GM23338 (cell line): ENCODE measurements at regions not wholly inside any gene's neighbourhood (a gene's known extent, or its start where the extent isn't known, plus 50 kb on each side); places are given as distances from the start of the nearest gene placed in this dataset.

Experiments
- EZH2 ChIP-seq: fragments of 200-600 bp; sonication (generic); IDR thresholded peaks from one replicate; pipeline ENCODE4 v1.8.0; 2017; ENCODE audit warnings: antibody characterized with exemption, mild to moderate bottlenecking, low read depth; ENCODE audit not compliant: unreplicated experiment
- EZH2phosphoT487 ChIP-seq: fragments of 200-600 bp; sonication (generic); IDR thresholded peaks from one replicate; pipeline ENCODE4 v1.8.1; 2018; ENCODE audit warnings: antibody characterized with exemption; ENCODE audit not compliant: unreplicated experiment
- NANOG ChIP-seq: IDR thresholded peaks from 2 replicates; pipeline ENCODE4 v1.6.1; 2016; ENCODE audit warnings: antibody characterized with exemption, borderline replicate concordance
- POLR2AphosphoS5 ChIP-seq: IDR thresholded peaks from 2 replicates; pipeline ENCODE4 v1.6.1; 2016; ENCODE audit warnings: antibody characterized with exemption, low read depth
- ZNF114 ChIP-seq: fragments of 250-450 bp; sonication (Bioruptor Pico); IDR thresholded peaks from 2 replicates; pipeline ENCODE4 v1.5.0; 2020; ENCODE audit warnings: mild to moderate bottlenecking, moderate library complexity
- ZNF331 ChIP-seq: fragments of 250-450 bp; sonication (Bioruptor Pico); IDR thresholded peaks from 2 replicates; pipeline ENCODE4 v1.5.0; 2020; ENCODE audit warnings: low read depth, mild to moderate bottlenecking, moderate library complexity
- TF ChIP-seq, protein P1 (sequence below), 2 experiments: fragments of 200-600 bp in 1 of 2; sonication (generic) in 1 of 2; conservative IDR thresholded peaks; 2 replicates each; pipeline versions ENCODE4 v1.5.1 to v1.6.1; 2016 to 2017; ENCODE audit warnings: antibody characterized with exemption in 2 of 2, low read depth in 2 of 2, mild to moderate bottlenecking in 2 of 2, moderate library complexity in 1 of 2
- TF ChIP-seq, protein P2 (sequence below): IDR thresholded peaks from 2 replicates; pipeline ENCODE4 v1.6.1; 2016; ENCODE audit warnings: antibody characterized with exemption
- TF ChIP-seq, protein P3 (sequence below): IDR thresholded peaks from one replicate; pipeline ENCODE4 v1.6.1; 2018; ENCODE audit warnings: antibody characterized with exemption; ENCODE audit not compliant: unreplicated experiment
- TF ChIP-seq, protein P4 (sequence below): fragments of 250-450 bp; sonication (Bioruptor Pico); IDR thresholded peaks from 2 replicates; pipeline ENCODE4 v1.5.0; 2020; ENCODE audit warnings: mild to moderate bottlenecking, moderate library complexity

DNA sequence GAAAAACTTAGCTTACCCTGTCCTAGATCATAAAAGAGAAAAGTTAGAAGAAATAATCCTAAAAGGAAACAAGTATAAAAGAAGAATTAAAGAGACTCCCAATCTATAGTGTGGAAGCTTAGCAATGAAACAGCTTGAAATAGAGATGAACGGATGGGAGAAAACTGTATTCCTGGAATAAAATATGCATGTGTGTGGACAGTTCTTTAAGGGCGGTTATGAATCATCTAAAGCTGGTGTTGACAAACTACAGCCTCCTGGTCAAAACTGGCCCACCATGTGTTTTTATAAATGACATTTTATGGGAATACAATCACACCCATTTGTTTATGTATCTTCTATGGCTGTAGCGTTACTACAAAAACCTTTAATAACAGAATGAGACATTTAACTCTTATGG lies 69.4 kb downstream of the OR13H1 start:
- TF ChIP-seq, protein P1, sequence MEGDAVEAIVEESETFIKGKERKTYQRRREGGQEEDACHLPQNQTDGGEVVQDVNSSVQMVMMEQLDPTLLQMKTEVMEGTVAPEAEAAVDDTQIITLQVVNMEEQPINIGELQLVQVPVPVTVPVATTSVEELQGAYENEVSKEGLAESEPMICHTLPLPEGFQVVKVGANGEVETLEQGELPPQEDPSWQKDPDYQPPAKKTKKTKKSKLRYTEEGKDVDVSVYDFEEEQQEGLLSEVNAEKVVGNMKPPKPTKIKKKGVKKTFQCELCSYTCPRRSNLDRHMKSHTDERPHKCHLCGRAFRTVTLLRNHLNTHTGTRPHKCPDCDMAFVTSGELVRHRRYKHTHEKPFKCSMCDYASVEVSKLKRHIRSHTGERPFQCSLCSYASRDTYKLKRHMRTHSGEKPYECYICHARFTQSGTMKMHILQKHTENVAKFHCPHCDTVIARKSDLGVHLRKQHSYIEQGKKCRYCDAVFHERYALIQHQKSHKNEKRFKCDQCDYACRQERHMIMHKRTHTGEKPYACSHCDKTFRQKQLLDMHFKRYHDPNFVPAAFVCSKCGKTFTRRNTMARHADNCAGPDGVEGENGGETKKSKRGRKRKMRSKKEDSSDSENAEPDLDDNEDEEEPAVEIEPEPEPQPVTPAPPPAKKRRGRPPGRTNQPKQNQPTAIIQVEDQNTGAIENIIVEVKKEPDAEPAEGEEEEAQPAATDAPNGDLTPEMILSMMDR (conservative IDR thresholded peaks at IDR 0.05; ENCODE audit: low read depth in 2 of 2): no peak
- TF ChIP-seq EZH2 (no peak), EZH2phosphoT487 (no peak), POLR2AphosphoS5 (no peak), ZNF331 (CRISPR knock-in tag) (no peak), ZNF114 (CRISPR knock-in tag) (no peak), NANOG (no peak)
- TF ChIP-seq, protein P2, sequence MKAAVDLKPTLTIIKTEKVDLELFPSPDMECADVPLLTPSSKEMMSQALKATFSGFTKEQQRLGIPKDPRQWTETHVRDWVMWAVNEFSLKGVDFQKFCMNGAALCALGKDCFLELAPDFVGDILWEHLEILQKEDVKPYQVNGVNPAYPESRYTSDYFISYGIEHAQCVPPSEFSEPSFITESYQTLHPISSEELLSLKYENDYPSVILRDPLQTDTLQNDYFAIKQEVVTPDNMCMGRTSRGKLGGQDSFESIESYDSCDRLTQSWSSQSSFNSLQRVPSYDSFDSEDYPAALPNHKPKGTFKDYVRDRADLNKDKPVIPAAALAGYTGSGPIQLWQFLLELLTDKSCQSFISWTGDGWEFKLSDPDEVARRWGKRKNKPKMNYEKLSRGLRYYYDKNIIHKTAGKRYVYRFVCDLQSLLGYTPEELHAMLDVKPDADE: no peak
- TF ChIP-seq, protein P3, sequence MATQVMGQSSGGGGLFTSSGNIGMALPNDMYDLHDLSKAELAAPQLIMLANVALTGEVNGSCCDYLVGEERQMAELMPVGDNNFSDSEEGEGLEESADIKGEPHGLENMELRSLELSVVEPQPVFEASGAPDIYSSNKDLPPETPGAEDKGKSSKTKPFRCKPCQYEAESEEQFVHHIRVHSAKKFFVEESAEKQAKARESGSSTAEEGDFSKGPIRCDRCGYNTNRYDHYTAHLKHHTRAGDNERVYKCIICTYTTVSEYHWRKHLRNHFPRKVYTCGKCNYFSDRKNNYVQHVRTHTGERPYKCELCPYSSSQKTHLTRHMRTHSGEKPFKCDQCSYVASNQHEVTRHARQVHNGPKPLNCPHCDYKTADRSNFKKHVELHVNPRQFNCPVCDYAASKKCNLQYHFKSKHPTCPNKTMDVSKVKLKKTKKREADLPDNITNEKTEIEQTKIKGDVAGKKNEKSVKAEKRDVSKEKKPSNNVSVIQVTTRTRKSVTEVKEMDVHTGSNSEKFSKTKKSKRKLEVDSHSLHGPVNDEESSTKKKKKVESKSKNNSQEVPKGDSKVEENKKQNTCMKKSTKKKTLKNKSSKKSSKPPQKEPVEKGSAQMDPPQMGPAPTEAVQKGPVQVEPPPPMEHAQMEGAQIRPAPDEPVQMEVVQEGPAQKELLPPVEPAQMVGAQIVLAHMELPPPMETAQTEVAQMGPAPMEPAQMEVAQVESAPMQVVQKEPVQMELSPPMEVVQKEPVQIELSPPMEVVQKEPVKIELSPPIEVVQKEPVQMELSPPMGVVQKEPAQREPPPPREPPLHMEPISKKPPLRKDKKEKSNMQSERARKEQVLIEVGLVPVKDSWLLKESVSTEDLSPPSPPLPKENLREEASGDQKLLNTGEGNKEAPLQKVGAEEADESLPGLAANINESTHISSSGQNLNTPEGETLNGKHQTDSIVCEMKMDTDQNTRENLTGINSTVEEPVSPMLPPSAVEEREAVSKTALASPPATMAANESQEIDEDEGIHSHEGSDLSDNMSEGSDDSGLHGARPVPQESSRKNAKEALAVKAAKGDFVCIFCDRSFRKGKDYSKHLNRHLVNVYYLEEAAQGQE: no peak
- TF ChIP-seq, protein P4, sequence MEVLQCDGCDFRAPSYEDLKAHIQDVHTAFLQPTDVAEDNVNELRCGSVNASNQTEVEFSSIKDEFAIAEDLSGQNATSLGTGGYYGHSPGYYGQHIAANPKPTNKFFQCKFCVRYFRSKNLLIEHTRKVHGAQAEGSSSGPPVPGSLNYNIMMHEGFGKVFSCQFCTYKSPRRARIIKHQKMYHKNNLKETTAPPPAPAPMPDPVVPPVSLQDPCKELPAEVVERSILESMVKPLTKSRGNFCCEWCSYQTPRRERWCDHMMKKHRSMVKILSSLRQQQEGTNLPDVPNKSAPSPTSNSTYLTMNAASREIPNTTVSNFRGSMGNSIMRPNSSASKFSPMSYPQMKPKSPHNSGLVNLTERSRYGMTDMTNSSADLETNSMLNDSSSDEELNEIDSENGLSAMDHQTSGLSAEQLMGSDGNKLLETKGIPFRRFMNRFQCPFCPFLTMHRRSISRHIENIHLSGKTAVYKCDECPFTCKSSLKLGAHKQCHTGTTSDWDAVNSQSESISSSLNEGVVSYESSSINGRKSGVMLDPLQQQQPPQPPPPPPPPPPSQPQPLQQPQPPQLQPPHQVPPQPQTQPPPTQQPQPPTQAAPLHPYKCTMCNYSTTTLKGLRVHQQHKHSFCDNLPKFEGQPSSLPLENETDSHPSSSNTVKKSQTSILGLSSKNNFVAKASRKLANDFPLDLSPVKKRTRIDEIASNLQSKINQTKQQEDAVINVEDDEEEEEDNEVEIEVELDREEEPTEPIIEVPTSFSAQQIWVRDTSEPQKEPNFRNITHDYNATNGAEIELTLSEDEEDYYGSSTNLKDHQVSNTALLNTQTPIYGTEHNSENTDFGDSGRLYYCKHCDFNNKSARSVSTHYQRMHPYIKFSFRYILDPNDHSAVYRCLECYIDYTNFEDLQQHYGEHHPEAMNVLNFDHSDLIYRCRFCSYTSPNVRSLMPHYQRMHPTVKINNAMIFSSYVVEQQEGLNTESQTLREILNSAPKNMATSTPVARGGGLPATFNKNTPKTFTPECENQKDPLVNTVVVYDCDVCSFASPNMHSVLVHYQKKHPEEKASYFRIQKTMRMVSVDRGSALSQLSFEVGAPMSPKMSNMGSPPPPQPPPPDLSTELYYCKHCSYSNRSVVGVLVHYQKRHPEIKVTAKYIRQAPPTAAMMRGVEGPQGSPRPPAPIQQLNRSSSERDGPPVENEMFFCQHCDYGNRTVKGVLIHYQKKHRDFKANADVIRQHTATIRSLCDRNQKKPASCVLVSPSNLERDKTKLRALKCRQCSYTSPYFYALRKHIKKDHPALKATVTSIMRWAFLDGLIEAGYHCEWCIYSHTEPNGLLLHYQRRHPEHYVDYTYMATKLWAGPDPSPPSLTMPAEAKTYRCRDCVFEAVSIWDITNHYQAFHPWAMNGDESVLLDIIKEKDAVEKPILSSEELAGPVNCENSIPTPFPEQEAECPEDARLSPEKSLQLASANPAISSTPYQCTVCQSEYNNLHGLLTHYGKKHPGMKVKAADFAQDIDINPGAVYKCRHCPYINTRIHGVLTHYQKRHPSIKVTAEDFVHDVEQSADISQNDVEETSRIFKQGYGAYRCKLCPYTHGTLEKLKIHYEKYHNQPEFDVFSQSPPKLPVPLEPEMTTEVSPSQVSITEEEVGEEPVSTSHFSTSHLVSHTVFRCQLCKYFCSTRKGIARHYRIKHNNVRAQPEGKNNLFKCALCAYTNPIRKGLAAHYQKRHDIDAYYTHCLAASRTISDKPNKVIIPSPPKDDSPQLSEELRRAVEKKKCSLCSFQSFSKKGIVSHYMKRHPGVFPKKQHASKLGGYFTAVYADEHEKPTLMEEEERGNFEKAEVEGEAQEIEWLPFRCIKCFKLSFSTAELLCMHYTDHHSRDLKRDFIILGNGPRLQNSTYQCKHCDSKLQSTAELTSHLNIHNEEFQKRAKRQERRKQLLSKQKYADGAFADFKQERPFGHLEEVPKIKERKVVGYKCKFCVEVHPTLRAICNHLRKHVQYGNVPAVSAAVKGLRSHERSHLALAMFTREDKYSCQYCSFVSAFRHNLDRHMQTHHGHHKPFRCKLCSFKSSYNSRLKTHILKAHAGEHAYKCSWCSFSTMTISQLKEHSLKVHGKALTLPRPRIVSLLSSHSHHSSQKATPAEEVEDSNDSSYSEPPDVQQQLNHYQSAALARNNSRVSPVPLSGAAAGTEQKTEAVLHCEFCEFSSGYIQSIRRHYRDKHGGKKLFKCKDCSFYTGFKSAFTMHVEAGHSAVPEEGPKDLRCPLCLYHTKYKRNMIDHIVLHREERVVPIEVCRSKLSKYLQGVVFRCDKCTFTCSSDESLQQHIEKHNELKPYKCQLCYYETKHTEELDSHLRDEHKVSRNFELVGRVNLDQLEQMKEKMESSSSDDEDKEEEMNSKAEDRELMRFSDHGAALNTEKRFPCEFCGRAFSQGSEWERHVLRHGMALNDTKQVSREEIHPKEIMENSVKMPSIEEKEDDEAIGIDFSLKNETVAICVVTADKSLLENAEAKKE (CRISPR knock-in tag): no peak
